ENCODE measurements at regions not wholly inside any gene's neighbourhood (a gene's known extent, or its start where the extent isn't known, plus 50 kb on each side); places are given as distances from the start of the nearest gene placed in this dataset.

GRCh38 chr13:71054358-71054757, 812.6 kb downstream of the DACH1 start:
- no peak for TF ChIP-seq CTCF (IDR thresholded peaks at IDR 0.05; ENCODE audit: borderline replicate concordance, extremely low read depth, low read length, poor library complexity, severe bottlenecking)
- TF ChIP-seq EZH2 (IDR thresholded peaks at IDR 0.05; ENCODE audit: borderline replicate concordance, low read depth, low read length, severe bottlenecking): no peak

All from DND-41 (cell line).